HG02763 (cell line): ENCODE measurements at regions not wholly inside any gene's neighbourhood (a gene's known extent, or its start where the extent isn't known, plus 50 kb on each side); places are given as distances from the start of the nearest gene placed in this dataset.

Experiments
- ATAC-seq: cut with Tn5 transposase; IDR thresholded peaks from one replicate; pipeline ENCODE4 v1.9.1; 2021; ENCODE audit warnings: mild to moderate bottlenecking, moderate library complexity; ENCODE audit not compliant: unreplicated experiment

DNA sequence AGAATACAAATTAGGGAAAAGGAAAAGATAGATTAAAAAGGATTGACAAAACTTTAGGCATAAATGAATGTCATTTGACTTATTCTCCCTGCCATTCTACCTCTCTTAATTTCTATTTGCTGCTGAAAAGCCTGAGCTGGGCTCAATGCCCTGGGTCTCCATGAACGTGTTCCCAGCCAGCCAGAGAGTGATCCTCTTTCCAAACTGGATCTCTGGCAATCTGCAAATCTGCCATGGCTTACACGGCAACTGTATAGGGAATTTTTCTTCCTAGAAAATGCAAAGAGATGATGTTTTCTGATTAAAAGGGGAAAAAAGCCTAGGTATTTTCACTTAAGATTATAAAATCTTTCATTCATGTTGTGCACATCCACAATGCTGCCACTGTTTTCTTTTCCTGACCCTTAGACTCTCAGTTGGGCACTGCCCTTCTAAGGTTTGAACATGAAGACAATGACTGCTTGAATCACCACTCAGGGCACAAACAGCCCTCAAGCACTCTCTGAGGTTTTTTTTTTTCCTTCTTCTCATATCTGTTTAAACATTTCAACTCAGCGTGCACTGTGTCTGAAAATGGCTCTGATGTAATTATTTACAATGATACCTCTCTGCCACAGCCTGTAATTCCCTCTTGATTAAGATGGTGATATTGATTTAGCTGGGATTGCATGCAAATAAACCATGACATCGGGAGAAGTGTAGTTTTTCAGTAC is 60.3 kb downstream of the DACT1 start:
- ATAC-seq: no peak

DNA sequence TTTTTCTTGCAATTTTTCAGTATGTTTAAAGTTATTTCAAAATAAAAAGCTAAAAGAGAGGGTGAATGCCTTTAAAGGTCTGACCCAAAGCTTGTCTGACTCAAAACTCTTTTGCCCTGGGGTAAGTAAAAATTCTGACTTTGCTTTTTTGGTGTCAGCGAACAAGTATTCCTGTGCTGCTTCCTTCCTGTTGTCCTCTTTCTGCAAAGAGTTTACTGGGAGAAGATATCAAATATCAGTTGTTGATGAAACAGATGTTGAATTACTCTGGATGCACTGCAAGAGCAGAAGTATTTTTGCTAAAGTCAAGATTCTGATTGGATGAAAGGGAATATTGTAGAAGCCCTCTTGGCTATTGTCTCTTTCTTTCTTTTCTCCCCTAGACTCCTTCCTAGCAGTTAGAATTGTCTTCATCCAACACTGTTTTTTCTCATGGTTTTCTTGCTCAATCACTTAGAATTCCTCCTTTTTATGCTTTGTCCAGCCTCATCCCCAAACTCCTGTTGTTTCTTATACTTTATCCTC is 62.0 kb downstream of the DACT1 start:
- no peak for ATAC-seq

DNA sequence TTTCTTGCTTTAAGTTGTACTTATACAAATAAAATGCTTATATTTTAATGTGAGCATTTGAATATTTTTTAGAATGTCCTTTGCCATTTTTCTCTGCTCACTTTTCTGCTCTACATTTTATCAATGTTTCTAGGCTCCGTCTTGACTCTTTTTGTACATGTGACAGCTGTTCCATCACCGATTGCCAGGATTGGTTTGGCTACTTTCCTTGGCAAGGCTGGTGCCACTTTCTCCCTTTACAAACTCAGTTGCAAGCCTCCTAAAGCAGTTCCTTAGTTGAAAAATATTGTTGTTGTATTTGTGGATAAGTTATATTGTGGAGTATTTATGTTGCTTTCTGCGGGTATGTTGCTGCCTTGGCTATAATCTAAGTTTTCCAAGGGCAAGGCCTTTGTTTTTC is 63.4 kb downstream of the DACT1 start:
- no peak for ATAC-seq

GRCh38 chr14:58701604-58702003 is 63.8 kb downstream of the DACT1 start:
- ATAC-seq: no peak

- ATAC-seq: no peak
These were observed 64.8 kb downstream of the DACT1 start for GRCh38 chr14:58702441-58703160.

GRCh38 chr14:58703161-58703506 is 65.4 kb downstream of the DACT1 start:
- no peak for ATAC-seq

DNA sequence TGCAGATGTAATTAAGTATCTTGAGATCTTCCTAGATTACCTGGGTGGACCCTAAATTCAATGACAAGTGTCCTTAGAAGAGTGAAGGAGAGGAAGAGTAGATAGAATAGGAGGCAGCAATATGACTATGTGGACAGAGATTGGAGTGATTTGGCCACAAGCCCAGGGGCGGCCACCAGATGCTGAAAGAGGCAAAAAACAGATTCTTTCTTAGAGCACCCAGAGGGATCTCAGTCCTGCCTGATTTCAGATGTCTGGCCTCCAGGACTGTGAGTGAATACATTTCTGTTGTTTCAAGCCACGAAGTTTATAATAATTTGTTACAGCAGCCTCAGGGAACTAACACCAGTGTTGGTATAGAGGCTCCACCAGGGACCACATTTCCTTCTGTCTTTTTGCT is 67.3 kb downstream of the DACT1 start:
- ATAC-seq: no peak

DNA sequence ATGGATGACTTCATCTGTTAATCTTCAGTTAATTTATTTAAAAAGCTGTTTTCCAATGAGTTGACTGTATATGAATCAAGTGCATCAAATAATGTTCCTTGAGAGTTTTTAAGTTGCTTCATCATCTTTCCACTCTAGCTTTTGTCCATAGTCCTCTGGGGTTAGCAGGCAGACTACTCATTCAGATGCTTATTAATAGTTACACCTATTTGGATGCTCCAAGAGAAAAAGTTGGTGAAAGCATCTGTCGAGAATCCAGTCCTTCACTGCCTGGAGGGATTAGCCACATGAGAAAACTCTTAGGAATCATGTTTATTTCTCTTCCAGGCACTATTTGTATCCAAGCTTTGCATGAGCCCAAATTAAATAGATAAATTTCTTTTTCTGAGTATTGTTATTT is 70.2 kb downstream of the DACT1 start:
- ATAC-seq: no peak

GRCh38 chr14:58709949-58710348 is 72.2 kb downstream of the DACT1 start:
- ATAC-seq: no peak

GRCh38 chr14:58711382-58711781 is 73.6 kb downstream of the DACT1 start:
- no peak for ATAC-seq

DNA sequence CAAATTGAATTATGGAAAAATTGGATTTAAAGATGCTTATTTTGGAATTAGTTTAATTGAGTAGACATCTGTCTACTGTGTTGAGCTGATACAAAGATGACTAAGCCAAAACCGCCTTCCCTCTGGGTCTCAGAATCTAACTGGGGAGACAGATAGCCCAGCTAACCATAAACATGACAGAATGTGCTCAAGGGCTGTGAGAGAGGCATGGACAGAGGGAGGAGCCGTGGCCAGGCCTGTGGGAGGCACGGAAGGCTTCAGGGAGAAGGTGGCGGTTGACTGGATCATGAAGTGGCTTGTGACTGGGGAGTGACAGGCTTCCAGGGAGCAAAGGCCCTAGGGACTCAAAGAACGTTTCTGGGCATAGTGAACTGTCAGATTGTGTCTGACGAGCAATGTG is 74.6 kb downstream of the DACT1 start:
- no peak for ATAC-seq

DNA sequence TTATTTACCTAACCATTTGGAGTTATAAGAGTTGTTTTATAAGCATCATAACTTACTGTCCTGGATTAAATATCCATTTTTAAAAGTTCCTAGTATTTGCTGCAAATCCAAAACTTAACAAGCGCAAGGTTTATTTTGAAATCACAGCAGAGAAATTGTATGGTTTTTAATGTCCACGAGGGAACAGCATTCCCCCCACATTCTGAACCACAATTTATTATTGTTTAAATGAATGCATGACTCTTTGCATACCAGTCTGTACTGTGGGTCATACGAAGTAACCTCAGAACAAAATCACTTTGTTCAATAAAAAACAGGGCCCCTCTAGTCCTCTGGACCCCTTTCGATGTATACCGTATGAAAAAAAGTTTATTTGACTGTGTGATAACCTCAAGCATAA is 75.9 kb downstream of the DACT1 start:
- no peak for ATAC-seq

- no peak for ATAC-seq
These were observed 78.9 kb downstream of the DACT1 start for GRCh38 chr14:58716706-58717105.

- ATAC-seq: no peak
These were observed 79.4 kb downstream of the DACT1 start for GRCh38 chr14:58717211-58717610.

- ATAC-seq: no peak
These were observed 80.1 kb downstream of the DACT1 start for GRCh38 chr14:58717813-58718212.

GRCh38 chr14:58718226-58719205 is 80.8 kb downstream of the DACT1 start:
- ATAC-seq: no peak

DNA sequence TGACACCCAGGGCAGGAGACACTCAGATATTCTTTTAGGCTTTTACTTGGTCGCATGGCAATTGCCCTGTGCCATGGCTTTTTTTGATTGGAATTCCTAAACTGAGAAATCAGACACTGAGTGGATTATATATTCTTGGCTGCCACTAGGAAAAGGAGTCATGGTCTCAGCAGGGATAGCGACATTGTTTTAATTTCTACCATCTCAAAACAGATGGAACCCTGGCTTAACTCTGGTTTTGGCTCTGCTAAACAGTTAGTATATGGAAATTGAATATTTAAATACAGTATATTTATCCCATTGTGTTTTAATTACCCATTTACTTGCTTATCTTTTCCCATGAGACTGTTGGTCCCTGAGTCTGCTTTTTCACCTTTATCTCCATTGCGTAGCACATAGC is 84.0 kb downstream of the DACT1 start:
- ATAC-seq: no peak

GRCh38 chr14:58722441-58722840 is 84.7 kb downstream of the DACT1 start:
- ATAC-seq: no peak

GRCh38 chr14:58724206-58724605 is 86.4 kb downstream of the DACT1 start:
- ATAC-seq: no peak

- ATAC-seq: no peak
These were observed 86.9 kb downstream of the DACT1 start for GRCh38 chr14:58724702-58725101.

DNA sequence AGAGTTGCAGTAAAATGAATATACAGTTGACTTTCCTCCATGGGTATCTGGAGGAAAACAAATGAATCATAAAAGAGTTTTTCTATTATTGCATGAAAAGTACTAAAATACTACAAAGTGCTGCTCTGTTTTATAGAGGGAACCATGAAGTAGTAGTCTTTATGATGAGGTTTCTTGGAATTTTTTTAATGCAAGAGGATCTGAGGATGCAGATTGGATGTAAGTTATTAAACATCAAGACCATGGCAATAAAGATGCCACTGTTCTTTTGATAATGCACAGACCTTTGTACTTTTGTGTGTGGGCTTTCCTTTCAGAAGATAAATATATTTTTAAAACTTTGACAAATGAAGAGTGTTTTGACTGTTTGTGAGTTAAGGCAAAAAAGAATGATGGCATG is 87.5 kb downstream of the DACT1 start:
- no peak for ATAC-seq
